ENCODE measurements at regions not wholly inside any gene's neighbourhood (a gene's known extent, or its start where the extent isn't known, plus 50 kb on each side); places are given as distances from the start of the nearest gene placed in this dataset.
A peak's percentile ranks its signal among the peaks of the same experiment; 100 is the strongest.

GRCh38 chr17:14790521-14790920 is 474.6 kb downstream of the PMP22 start:
- Histone ChIP-seq H3K9me3 (ENCODE audit: low read depth) (no peaks in the 10 kb centered on the region), H3K27me3 (no peaks in the 10 kb centered on the region), H3K4me3 (no peak overlapping the region), H3K27ac (no peak overlapping the region), H3K36me3 (no peaks in the 10 kb centered on the region), H3K4me1 (ENCODE audit: low read depth) (peaks cover 5% of the 10 kb centered on the region)
- peak; percentile 21 to 62 for DNase-seq (ENCODE audit: low read depth in 1 of 2, low spot score in 1 of 2)
- TF ChIP-seq CTCF (IDR thresholded peaks at IDR 0.05; ENCODE audit: low read depth, low read length): no peak

GRCh38 chr17:14784997-14785696 is 480.0 kb downstream of the PMP22 start:
- H3K27me3 ChIP-seq: no peaks in the 10 kb centered on the region
- no peak overlapping the region for H3K4me3 ChIP-seq
- H3K36me3 ChIP-seq: no peaks in the 10 kb centered on the region
- DNase-seq (ENCODE audit: low read depth in 1 of 2, low spot score in 1 of 2): no peak
- H3K9me3 ChIP-seq (ENCODE audit: low read depth): no peaks in the 10 kb centered on the region
- TF ChIP-seq CTCF (IDR thresholded peaks at IDR 0.05; ENCODE audit: low read depth, low read length): no peak
- no peaks in the 10 kb centered on the region for H3K4me1 ChIP-seq (ENCODE audit: low read depth)
- no peak overlapping the region for H3K27ac ChIP-seq

- Histone ChIP-seq H3K27me3 (no peaks in the 10 kb centered on the region), H3K4me3 (no peak overlapping the region), H3K4me1 (ENCODE audit: low read depth) (no peaks in the 10 kb centered on the region), H3K9me3 (ENCODE audit: low read depth) (no peaks in the 10 kb centered on the region), H3K36me3 (no peaks in the 10 kb centered on the region), H3K27ac (no peak overlapping the region)
- TF ChIP-seq CTCF (IDR thresholded peaks at IDR 0.05; ENCODE audit: low read depth, low read length): no peak
- DNase-seq (ENCODE audit: low read depth in 1 of 2, low spot score in 1 of 2): no peak
Measured at GRCh38 chr17:14781123-14781522, 480.2 kb downstream of the HS3ST3B1 start.

- Histone ChIP-seq H3K4me1 (ENCODE audit: low read depth) (no peaks in the 10 kb centered on the region), H3K27me3 (no peaks in the 10 kb centered on the region), H3K36me3 (no peaks in the 10 kb centered on the region), H3K4me3 (no peak overlapping the region), H3K27ac (no peak overlapping the region), H3K9me3 (ENCODE audit: low read depth) (no peaks in the 10 kb centered on the region)
- DNase-seq (ENCODE audit: low read depth in 1 of 2, low spot score in 1 of 2): no peak
- no peak for TF ChIP-seq CTCF (IDR thresholded peaks at IDR 0.05; ENCODE audit: low read depth, low read length)
Measured at GRCh38 chr17:14780097-14780651, 479.3 kb downstream of the HS3ST3B1 start.

GRCh38 chr17:14779241-14779640 is 478.4 kb downstream of the HS3ST3B1 start:
- no peak for DNase-seq (ENCODE audit: low read depth in 1 of 2, low spot score in 1 of 2)
- Histone ChIP-seq H3K4me3 (no peak overlapping the region), H3K27ac (no peak overlapping the region), H3K36me3 (no peaks in the 10 kb centered on the region), H3K27me3 (no peaks in the 10 kb centered on the region), H3K4me1 (ENCODE audit: low read depth) (no peaks in the 10 kb centered on the region), H3K9me3 (ENCODE audit: low read depth) (no peaks in the 10 kb centered on the region)
- TF ChIP-seq CTCF (IDR thresholded peaks at IDR 0.05; ENCODE audit: low read depth, low read length): no peak

Measured in cardiac muscle cell (in vitro differentiated cells and primary cell).